Hepatocyte (in vitro differentiated cells): ENCODE measurements at regions not wholly inside any gene's neighbourhood (a gene's known extent, or its start where the extent isn't known, plus 50 kb on each side); places are given as distances from the start of the nearest gene placed in this dataset.

Experiments
- DNase-seq: peaks from one replicate; pipeline ENCODE4 v3.0.0-alpha.2; 2016; ENCODE audit warnings: low spot score
- H2AFZ ChIP-seq: fragments of 200-600 bp; sonication (generic); 2 replicates; pipeline ENCODE4 v1.6.0; 2016; ENCODE audit warnings: antibody characterized with exemption, mild to moderate bottlenecking
- H3K27ac ChIP-seq: fragments of 200-600 bp; sonication (generic); 2 replicates; pipeline ENCODE4 v1.5.1; 2016; ENCODE audit warnings: mild to moderate bottlenecking
- H3K27me3 ChIP-seq: fragments of 200-600 bp; sonication (generic); 2 replicates; pipeline ENCODE4 v1.6.1; 2016
- H3K36me3 ChIP-seq: fragments of 200-600 bp; sonication (generic); replicated peaks from 2 replicates; pipeline ENCODE4 v1.5.1; 2016; ENCODE audit warnings: low read depth; ENCODE audit not compliant: insufficient read depth
- H3K4me1 ChIP-seq: fragments of 200-600 bp; sonication (generic); 2 replicates; pipeline ENCODE4 v1.5.1; 2016; ENCODE audit warnings: mild to moderate bottlenecking, moderate library complexity; ENCODE audit not compliant: insufficient read depth
- H3K4me2 ChIP-seq: fragments of 200-600 bp; sonication (generic); 2 replicates; pipeline ENCODE4 v1.6.0; 2016
- H3K4me3 ChIP-seq: fragments of 200-600 bp; sonication (generic); 2 replicates; pipeline ENCODE4 v1.5.1; 2016; ENCODE audit warnings: mild to moderate bottlenecking
- H3K79me2 ChIP-seq: fragments of 200-600 bp; sonication (generic); 2 replicates; pipeline ENCODE4 v1.6.0; 2017; ENCODE audit warnings: mild to moderate bottlenecking
- H3K9me2 ChIP-seq: fragments of 200-600 bp; sonication (generic); replicated peaks from 2 replicates; pipeline ENCODE4 v1.6.0; 2017; ENCODE audit warnings: mild to moderate bottlenecking; ENCODE audit not compliant: insufficient read depth
- H3K9me3 ChIP-seq: fragments of 200-600 bp; sonication (generic); 2 replicates; pipeline ENCODE4 v1.5.1; 2016; ENCODE audit warnings: low read depth, mild to moderate bottlenecking
- H4K20me1 ChIP-seq: fragments of 200-600 bp; sonication (generic); 2 replicates; pipeline ENCODE4 v1.6.0; 2016; ENCODE audit warnings: mild to moderate bottlenecking; ENCODE audit not compliant: insufficient read depth, poor library complexity, severe bottlenecking
- CTCF ChIP-seq: fragments of 200-600 bp; sonication (generic); IDR thresholded peaks from 2 replicates; pipeline ENCODE4 v1.5.1; 2016; ENCODE audit warnings: antibody characterized with exemption, mild to moderate bottlenecking; ENCODE audit not compliant: poor library complexity
- EZH2 ChIP-seq: fragments of 200-600 bp; sonication (generic); IDR thresholded peaks from 2 replicates; pipeline ENCODE4 v1.6.1; 2016; ENCODE audit warnings: antibody characterized with exemption, mild to moderate bottlenecking, borderline replicate concordance
- EZH2phosphoT487 ChIP-seq: fragments of 200-600 bp; sonication (generic); IDR thresholded peaks from one replicate; pipeline ENCODE4 v1.6.1; 2018; ENCODE audit warnings: antibody characterized with exemption, mild to moderate bottlenecking, low read depth, moderate library complexity; ENCODE audit not compliant: unreplicated experiment, severe bottlenecking
- WGBS: methylation state at CpG from one replicate; pipeline ENCODE4 v1.1.6; 2016; ENCODE audit warnings: low lambda C conversion rate; ENCODE audit errors: missing lambda C conversion rate; 5-methylcytosine and 5-hydroxymethylcytosine counted together

GRCh38 chr20:63132715-63133471, 83.0 kb downstream of the YTHDF1 start:
- Histone ChIP-seq H3K4me1 (no peaks in the 10 kb centered on the region), H3K27me3 (peaks cover 25% of the 10 kb centered on the region), H3K36me3 (no peaks in the 10 kb centered on the region), H2AFZ (no peak overlapping the region), H3K9me2 (no peaks in the 10 kb centered on the region), H4K20me1 (no peaks in the 10 kb centered on the region), H3K9me3 (no peaks in the 10 kb centered on the region), H3K79me2 (no peaks in the 10 kb centered on the region), H3K4me2 (no peak overlapping the region), H3K4me3 (no peak overlapping the region), H3K27ac (no peak overlapping the region)
- 91% methylated on average over 29 of the region's 29 CpGs for WGBS
- TF ChIP-seq CTCF (no peak), EZH2 (no peak), EZH2phosphoT487 (no peak)
- DNase-seq, result no peak

GRCh38 chr20:63132131-63132714, 83.7 kb downstream of the YTHDF1 start:
- H3K79me2 ChIP-seq, result no peaks in the 10 kb centered on the region
- no peak overlapping the region for H3K27ac ChIP-seq
- no peaks in the 10 kb centered on the region for H3K9me3 ChIP-seq
- no peak for DNase-seq
- TF ChIP-seq EZH2 (no peak), EZH2phosphoT487 (no peak), CTCF (no peak)
- H4K20me1 ChIP-seq, result no peaks in the 10 kb centered on the region
- peaks cover 28% of the 10 kb centered on the region for H3K27me3 ChIP-seq
- no peak overlapping the region for H3K4me2 ChIP-seq
- 89% methylated on average over 17 of the region's 17 CpGs for WGBS
- H3K4me3 ChIP-seq, result no peak overlapping the region
- no peaks in the 10 kb centered on the region for H3K36me3 ChIP-seq
- no peak overlapping the region for H2AFZ ChIP-seq
- no peaks in the 10 kb centered on the region for H3K9me2 ChIP-seq
- H3K4me1 ChIP-seq, result no peaks in the 10 kb centered on the region

- no peak overlapping the region for H3K27ac ChIP-seq
- H3K9me2 ChIP-seq, result no peaks in the 10 kb centered on the region
- no peak overlapping the region for H3K4me3 ChIP-seq
- H4K20me1 ChIP-seq, result no peaks in the 10 kb centered on the region
- DNase-seq, result no peak
- no peaks in the 10 kb centered on the region for H3K79me2 ChIP-seq
- H3K36me3 ChIP-seq, result no peaks in the 10 kb centered on the region
- TF ChIP-seq CTCF (no peak), EZH2 (no peak), EZH2phosphoT487 (no peak)
- peaks cover 29% of the 10 kb centered on the region for H3K27me3 ChIP-seq
- H3K4me1 ChIP-seq, result no peaks in the 10 kb centered on the region
- H3K4me2 ChIP-seq, result no peak overlapping the region
- no peaks in the 10 kb centered on the region for H3K9me3 ChIP-seq
- WGBS, result 83% methylated on average over 43 of the region's 43 CpGs
- no peak overlapping the region for H2AFZ ChIP-seq
Observed at GRCh38 chr20:63130658-63131577, 85.0 kb downstream of the YTHDF1 start.
